DMS153 treated with DMSO at 0.1 percent for 48 hours (cell line): ENCODE measurements at regions not wholly inside any gene's neighbourhood (a gene's known extent, or its start where the extent isn't known, plus 50 kb on each side); places are given as distances from the start of the nearest gene placed in this dataset.

Experiments
- DNase-seq: peaks from one replicate; lab custom pipeline; 2025; ENCODE audit not compliant: unreplicated experiment; lab: John Stamatoyannopoulos, UW

- DNase-seq = peak; percentile 7
Observed at GRCh38 chr4:120977435-120977997, 55.0 kb upstream of the PRDM5 start.

DNA sequence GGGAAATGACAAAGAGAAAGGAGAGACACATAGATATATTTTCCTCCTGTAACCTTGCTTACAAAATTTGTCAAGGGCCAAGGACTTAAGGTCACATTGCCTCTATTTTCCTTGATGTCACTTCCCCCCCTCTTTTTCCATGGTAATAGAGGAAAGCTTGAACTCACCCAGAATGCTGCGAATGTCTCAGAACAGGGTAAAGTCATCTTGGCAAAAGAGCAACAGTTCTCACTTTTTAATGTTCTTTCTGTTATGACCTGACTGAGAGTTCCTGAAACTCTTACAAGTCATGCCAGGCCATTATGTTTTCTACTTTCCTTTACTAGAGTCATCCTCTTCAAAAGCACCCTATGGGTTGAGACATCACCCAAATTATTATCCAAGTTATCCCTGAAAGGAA is 50.7 kb upstream of the PRDM5 start:
- DNase-seq = no peak
